ENCODE measurements at regions not wholly inside any gene's neighbourhood (a gene's known extent, or its start where the extent isn't known, plus 50 kb on each side); places are given as distances from the start of the nearest gene placed in this dataset.
"Not testable (repeated sequence)": the region's sequence is repeated elsewhere in the genome, so short reads cannot be mapped to it uniquely, and the experiment has no call there.

GRCh38 chr3:189419038-189419437 is 212.2 kb upstream of the TP63 start:
- Mint-ChIP-seq H3K9me3 (no peaks in the 10 kb centered on the region), H3K27me3 (no peaks in the 10 kb centered on the region), H3K4me3 (no peak overlapping the region), H3K36me3 (ENCODE audit: low read depth) (no peaks in the 10 kb centered on the region), H3K4me1 (no peaks in the 10 kb centered on the region), H3K27ac (no peak overlapping the region)
- DNase-seq (no peak), ATAC-seq (no peak)

DNA sequence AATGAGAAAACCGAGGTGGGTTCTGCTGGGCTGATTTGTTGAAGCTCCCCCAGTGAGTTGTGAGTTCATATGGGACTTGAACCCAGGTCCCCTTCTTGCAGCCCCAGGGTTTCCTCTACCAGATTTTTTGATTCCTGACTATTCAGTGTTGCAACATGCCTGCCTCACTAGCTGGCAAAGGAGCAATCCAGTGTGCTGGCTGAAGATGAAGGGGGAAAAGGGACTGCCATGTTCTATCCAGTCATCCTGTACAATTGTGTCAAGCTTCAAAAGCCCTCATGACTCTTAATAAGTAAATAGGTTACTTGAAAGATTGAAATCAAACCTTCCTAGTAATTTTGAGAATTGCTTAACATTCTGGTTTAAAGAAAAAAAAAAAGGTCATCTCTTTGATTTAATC is 211.5 kb upstream of the TP63 start:
- H3K36me3 Mint-ChIP-seq (ENCODE audit: low read depth), result no peaks in the 10 kb centered on the region
- H3K4me1 Mint-ChIP-seq, result no peaks in the 10 kb centered on the region
- H3K9me3 Mint-ChIP-seq, result no peaks in the 10 kb centered on the region
- no peaks in the 10 kb centered on the region for H3K27me3 Mint-ChIP-seq
- no peak overlapping the region for H3K4me3 Mint-ChIP-seq
- no peak for DNase-seq
- ATAC-seq, result no peak
- H3K27ac Mint-ChIP-seq, result no peak overlapping the region

GRCh38 chr3:189424922-189425321 is 206.3 kb upstream of the TP63 start:
- H3K9me3 Mint-ChIP-seq, result peaks cover 4% of the 10 kb centered on the region
- no peak for DNase-seq
- no peaks in the 10 kb centered on the region for H3K36me3 Mint-ChIP-seq (ENCODE audit: low read depth)
- ATAC-seq, result no peak
- no peaks in the 10 kb centered on the region for H3K27me3 Mint-ChIP-seq
- no peak overlapping the region for H3K27ac Mint-ChIP-seq
- no peaks in the 10 kb centered on the region for H3K4me1 Mint-ChIP-seq
- no peak overlapping the region for H3K4me3 Mint-ChIP-seq

GRCh38 chr3:189429019-189429418 is 202.2 kb upstream of the TP63 start:
- H3K27me3 Mint-ChIP-seq, result no peaks in the 10 kb centered on the region
- no peak for ATAC-seq
- no peaks in the 10 kb centered on the region for H3K4me1 Mint-ChIP-seq
- H3K36me3 Mint-ChIP-seq (ENCODE audit: low read depth), result peaks cover 1% of the 10 kb centered on the region
- H3K4me3 Mint-ChIP-seq, result no peak overlapping the region
- DNase-seq, result no peak
- H3K27ac Mint-ChIP-seq, result no peak overlapping the region
- peaks cover 14% of the 10 kb centered on the region for H3K9me3 Mint-ChIP-seq

GRCh38 chr3:189430166-189430565 is 201.0 kb upstream of the TP63 start:
- H3K4me1 Mint-ChIP-seq, result no peaks in the 10 kb centered on the region
- H3K36me3 Mint-ChIP-seq (ENCODE audit: low read depth), result peaks cover 1% of the 10 kb centered on the region
- H3K27ac Mint-ChIP-seq, result no peak overlapping the region
- H3K4me3 Mint-ChIP-seq, result no peak overlapping the region
- no peaks in the 10 kb centered on the region for H3K27me3 Mint-ChIP-seq
- ATAC-seq, result no peak
- DNase-seq, result no peak
- H3K9me3 Mint-ChIP-seq, result peaks cover 20% of the 10 kb centered on the region

GRCh38 chr3:189442257-189442656 is 188.9 kb upstream of the TP63 start:
- H3K27me3 Mint-ChIP-seq; H3K27ac Mint-ChIP-seq; DNase-seq; H3K9me3 Mint-ChIP-seq; H3K4me1 Mint-ChIP-seq; H3K36me3 Mint-ChIP-seq (ENCODE audit: low read depth); H3K4me3 Mint-ChIP-seq; ATAC-seq: not testable (repeated sequence)

DNA sequence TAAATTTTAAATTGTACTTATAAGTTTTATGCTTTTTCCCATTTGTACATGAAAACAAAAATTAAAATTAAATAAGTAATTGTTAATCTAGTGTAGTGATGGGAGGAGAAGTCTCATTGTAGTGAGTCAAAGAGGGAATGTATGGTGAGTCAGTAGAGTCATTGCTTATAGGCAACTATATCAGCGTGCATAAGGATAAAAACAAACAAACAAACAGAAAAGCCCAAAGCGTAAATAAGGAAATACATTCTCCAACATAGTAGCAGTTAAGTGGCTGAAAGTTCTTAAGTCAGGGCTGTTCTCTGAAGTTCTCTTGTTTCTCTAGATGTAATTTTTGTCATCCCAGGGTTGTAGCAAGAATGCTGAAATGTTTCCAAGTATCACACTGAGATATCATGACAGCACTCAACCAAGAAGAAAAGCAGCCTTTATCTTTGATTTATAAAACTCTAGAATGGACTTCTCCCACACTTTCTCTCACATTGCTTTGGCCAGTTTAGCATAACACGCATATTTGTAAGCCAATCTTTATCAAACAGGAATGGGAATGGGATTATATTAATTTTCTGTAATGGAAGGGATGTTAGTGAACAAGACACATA is 184.1 kb upstream of the TP63 start:
- no peak overlapping the region for H3K4me3 Mint-ChIP-seq
- no peak for DNase-seq

GRCh38 chr3:189449084-189449483 is 182.1 kb upstream of the TP63 start:
- Mint-ChIP-seq H3K27ac (no peak overlapping the region), H3K9me3 (no peaks in the 10 kb centered on the region), H3K4me3 (no peak overlapping the region), H3K4me1 (no peaks in the 10 kb centered on the region), H3K27me3 (no peaks in the 10 kb centered on the region), H3K36me3 (ENCODE audit: low read depth) (no peaks in the 10 kb centered on the region)
- ATAC-seq (no peak), DNase-seq (no peak)

More for the DNA sequence above, 184.1 kb upstream of the TP63 start:
- H3K4me1 Mint-ChIP-seq, result no peaks in the 10 kb centered on the region
- ATAC-seq, result no peak
- no peaks in the 10 kb centered on the region for H3K27me3 Mint-ChIP-seq
- H3K36me3 Mint-ChIP-seq (ENCODE audit: low read depth), result no peaks in the 10 kb centered on the region
- no peaks in the 10 kb centered on the region for H3K9me3 Mint-ChIP-seq
- no peak overlapping the region for H3K27ac Mint-ChIP-seq

GRCh38 chr3:189455009-189455408 is 176.2 kb upstream of the TP63 start:
- Mint-ChIP-seq H3K27ac (no peak overlapping the region), H3K9me3 (no peaks in the 10 kb centered on the region), H3K27me3 (no peaks in the 10 kb centered on the region), H3K4me3 (no peak overlapping the region), H3K4me1 (no peaks in the 10 kb centered on the region), H3K36me3 (ENCODE audit: low read depth) (no peaks in the 10 kb centered on the region)
- DNase-seq (no peak), ATAC-seq (no peak)

GRCh38 chr3:189455641-189456417 is 175.4 kb upstream of the TP63 start:
- no peaks in the 10 kb centered on the region for H3K27me3 Mint-ChIP-seq
- H3K9me3 Mint-ChIP-seq, result no peaks in the 10 kb centered on the region
- no peaks in the 10 kb centered on the region for H3K36me3 Mint-ChIP-seq (ENCODE audit: low read depth)
- no peaks in the 10 kb centered on the region for H3K4me1 Mint-ChIP-seq
- H3K27ac Mint-ChIP-seq, result no peak overlapping the region
- no peak overlapping the region for H3K4me3 Mint-ChIP-seq
- DNase-seq (no peak), ATAC-seq (no peak)

DNA sequence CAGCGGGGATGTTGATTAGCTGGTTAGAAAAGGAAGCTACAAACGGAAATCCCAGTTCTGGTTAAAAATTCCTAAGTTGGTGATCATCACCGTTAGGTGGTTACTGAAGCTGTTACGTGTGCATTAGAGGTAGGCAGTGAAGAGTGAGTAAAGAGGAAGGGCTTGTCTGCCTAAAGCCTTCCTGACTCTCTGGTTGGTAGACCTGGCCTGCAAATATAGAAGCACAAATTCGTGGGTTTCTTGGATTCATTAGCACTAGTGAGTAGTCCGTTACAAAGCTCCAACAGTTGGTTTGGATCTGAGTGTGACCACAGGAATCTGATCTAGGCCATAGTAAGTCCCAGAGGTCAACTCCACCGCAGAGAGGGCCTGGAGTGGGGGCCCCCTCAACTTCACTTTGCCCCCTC is 174.0 kb upstream of the TP63 start:
- ATAC-seq (no peak), DNase-seq (no peak)
- Mint-ChIP-seq H3K4me1 (no peaks in the 10 kb centered on the region), H3K4me3 (no peak overlapping the region), H3K27me3 (no peaks in the 10 kb centered on the region), H3K27ac (no peak overlapping the region), H3K9me3 (no peaks in the 10 kb centered on the region), H3K36me3 (ENCODE audit: low read depth) (no peaks in the 10 kb centered on the region)

GRCh38 chr3:189457631-189458412 is 173.4 kb upstream of the TP63 start:
- DNase-seq, result no peak

DNA sequence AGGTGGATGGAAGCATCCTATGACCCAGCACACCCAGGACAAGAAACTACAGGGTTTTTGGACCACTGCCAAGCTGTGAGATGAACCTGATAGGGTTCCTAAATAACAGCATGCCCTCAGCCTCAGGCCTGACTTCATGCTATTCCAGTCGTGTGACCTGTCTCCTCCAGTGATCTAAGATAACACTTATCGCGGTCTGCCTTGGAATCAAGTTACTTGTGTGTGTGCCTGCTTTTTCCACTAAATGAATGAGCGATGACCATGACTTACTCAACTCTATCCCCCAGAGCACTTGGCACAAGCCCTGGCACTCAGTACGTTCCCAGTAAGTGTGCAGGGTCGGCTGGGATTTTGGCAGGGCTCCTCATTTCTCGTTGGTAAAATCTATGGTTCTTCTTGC is 172.7 kb upstream of the TP63 start:
- H3K36me3 Mint-ChIP-seq (ENCODE audit: low read depth), result no peaks in the 10 kb centered on the region
- no peak for ATAC-seq
- H3K4me1 Mint-ChIP-seq, result no peaks in the 10 kb centered on the region
- H3K4me3 Mint-ChIP-seq, result no peak overlapping the region
- H3K9me3 Mint-ChIP-seq, result no peaks in the 10 kb centered on the region
- H3K27ac Mint-ChIP-seq, result no peak overlapping the region
- no peaks in the 10 kb centered on the region for H3K27me3 Mint-ChIP-seq
- DNase-seq, result no peak

More at GRCh38 chr3:189457631-189458412, 173.4 kb upstream of the TP63 start:
- Mint-ChIP-seq H3K27me3 (no peaks in the 10 kb centered on the region), H3K4me3 (no peak overlapping the region), H3K4me1 (no peaks in the 10 kb centered on the region), H3K27ac (no peak overlapping the region), H3K36me3 (ENCODE audit: low read depth) (no peaks in the 10 kb centered on the region), H3K9me3 (no peaks in the 10 kb centered on the region)
- no peak for ATAC-seq

DNA sequence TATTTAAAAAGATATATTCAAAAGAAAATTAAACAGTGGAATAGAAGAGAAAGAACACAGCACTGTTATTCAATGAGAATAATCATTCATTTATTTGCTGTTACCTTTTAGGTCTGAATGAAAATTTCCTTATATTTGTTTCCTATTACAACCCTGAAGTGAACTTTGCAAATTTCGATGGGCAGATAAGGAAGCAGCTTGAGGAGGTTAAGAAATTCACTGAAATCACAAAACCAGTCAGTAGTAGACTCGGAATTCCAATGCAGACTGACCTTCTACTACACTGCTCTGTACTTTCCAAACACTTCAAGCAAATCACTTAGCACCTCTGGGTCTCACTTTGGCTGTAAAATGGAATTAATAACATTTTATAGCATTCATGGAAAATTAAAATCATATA is 172.0 kb upstream of the TP63 start:
- no peak overlapping the region for H3K27ac Mint-ChIP-seq
- DNase-seq (no peak), ATAC-seq (no peak)
- H3K27me3 Mint-ChIP-seq, result no peaks in the 10 kb centered on the region
- no peaks in the 10 kb centered on the region for H3K4me1 Mint-ChIP-seq
- H3K9me3 Mint-ChIP-seq, result no peaks in the 10 kb centered on the region
- no peaks in the 10 kb centered on the region for H3K36me3 Mint-ChIP-seq (ENCODE audit: low read depth)
- no peak overlapping the region for H3K4me3 Mint-ChIP-seq

DNA sequence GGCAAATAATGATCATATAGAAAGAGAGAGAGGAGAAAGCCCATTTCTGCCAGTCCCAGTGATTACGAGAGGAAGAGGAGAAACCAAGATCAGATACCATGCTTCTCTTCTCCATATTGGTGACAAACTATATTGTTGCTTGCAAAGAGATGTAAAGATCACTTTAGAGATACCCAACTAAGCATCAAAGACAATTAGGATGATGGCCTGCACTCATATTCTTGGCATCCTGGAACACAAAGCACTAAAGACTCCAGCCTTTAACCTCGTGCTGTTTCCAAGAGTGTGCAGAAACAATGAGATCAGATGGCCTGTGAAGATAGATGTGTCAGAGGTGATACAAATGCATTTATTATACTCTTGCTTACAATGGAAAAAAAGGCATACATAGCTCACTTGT is 170.7 kb upstream of the TP63 start:
- Mint-ChIP-seq H3K9me3 (no peaks in the 10 kb centered on the region), H3K27ac (no peak overlapping the region), H3K4me1 (no peaks in the 10 kb centered on the region), H3K36me3 (ENCODE audit: low read depth) (no peaks in the 10 kb centered on the region), H3K27me3 (no peaks in the 10 kb centered on the region), H3K4me3 (no peak overlapping the region)
- ATAC-seq (no peak), DNase-seq (no peak)
